ENCODE measurements at regions not wholly inside any gene's neighbourhood (a gene's known extent, or its start where the extent isn't known, plus 50 kb on each side); places are given as distances from the start of the nearest gene placed in this dataset.

GRCh38 chr11:23730307-23730998 is 766.4 kb upstream of the LUZP2 start:
- Mint-ChIP-seq H3K27ac (no peak overlapping the region), H3K36me3 (ENCODE audit: low read depth) (no peaks in the 10 kb centered on the region), H3K4me1 (no peaks in the 10 kb centered on the region), H3K9me3 (peaks cover 6% of the 10 kb centered on the region), H3K27me3 (no peaks in the 10 kb centered on the region), H3K4me3 (no peak overlapping the region)
- intact Hi-C loops (cut with micrococcal nuclease) = no loop called here
- DNase-seq = no peak

GRCh38 chr11:23732026-23732425 is 764.8 kb upstream of the LUZP2 start:
- Mint-ChIP-seq H3K27ac (no peak overlapping the region), H3K9me3 (peaks cover 6% of the 10 kb centered on the region), H3K4me1 (no peaks in the 10 kb centered on the region), H3K27me3 (no peaks in the 10 kb centered on the region), H3K36me3 (ENCODE audit: low read depth) (no peaks in the 10 kb centered on the region), H3K4me3 (no peak overlapping the region)
- intact Hi-C loops (cut with micrococcal nuclease) = no loop called here
- no peak for DNase-seq

- H3K4me3 Mint-ChIP-seq = no peak overlapping the region
- H3K9me3 Mint-ChIP-seq = no peaks in the 10 kb centered on the region
- no peaks in the 10 kb centered on the region for H3K4me1 Mint-ChIP-seq
- H3K27me3 Mint-ChIP-seq = no peaks in the 10 kb centered on the region
- H3K27ac Mint-ChIP-seq = no peak overlapping the region
- intact Hi-C loops (cut with micrococcal nuclease) = no loop called here
- no peak for DNase-seq
- no peaks in the 10 kb centered on the region for H3K36me3 Mint-ChIP-seq (ENCODE audit: low read depth)
Measured at GRCh38 chr11:23746896-23747295, 750.0 kb upstream of the LUZP2 start.

- DNase-seq = no peak
- Mint-ChIP-seq H3K9me3 (no peaks in the 10 kb centered on the region), H3K27me3 (no peaks in the 10 kb centered on the region), H3K4me1 (no peaks in the 10 kb centered on the region), H3K27ac (no peak overlapping the region), H3K4me3 (no peak overlapping the region), H3K36me3 (ENCODE audit: low read depth) (no peaks in the 10 kb centered on the region)
- intact Hi-C loops (cut with micrococcal nuclease) = no loop called here
Measured at GRCh38 chr11:23749762-23750430, 747.0 kb upstream of the LUZP2 start.

- no peak for DNase-seq
- Mint-ChIP-seq H3K36me3 (ENCODE audit: low read depth) (no peaks in the 10 kb centered on the region), H3K27me3 (no peaks in the 10 kb centered on the region), H3K4me1 (no peaks in the 10 kb centered on the region), H3K9me3 (peaks cover 5% of the 10 kb centered on the region), H3K27ac (no peak overlapping the region), H3K4me3 (no peak overlapping the region)
- intact Hi-C loops (cut with micrococcal nuclease) = no loop called here
Measured at GRCh38 chr11:23751280-23751679, 745.6 kb upstream of the LUZP2 start.

GRCh38 chr11:23755076-23755475 is 741.8 kb upstream of the LUZP2 start:
- Mint-ChIP-seq H3K27ac (no peak overlapping the region), H3K4me3 (no peak overlapping the region), H3K36me3 (ENCODE audit: low read depth) (no peaks in the 10 kb centered on the region), H3K4me1 (no peaks in the 10 kb centered on the region), H3K27me3 (no peaks in the 10 kb centered on the region), H3K9me3 (peaks cover 6% of the 10 kb centered on the region)
- DNase-seq = no peak
- intact Hi-C loops (cut with micrococcal nuclease) = no loop called here

GRCh38 chr11:23755769-23756168 is 741.1 kb upstream of the LUZP2 start:
- Mint-ChIP-seq H3K36me3 (ENCODE audit: low read depth) (no peaks in the 10 kb centered on the region), H3K4me1 (no peaks in the 10 kb centered on the region), H3K27me3 (no peaks in the 10 kb centered on the region), H3K27ac (no peak overlapping the region), H3K4me3 (no peak overlapping the region), H3K9me3 (peaks cover 6% of the 10 kb centered on the region)
- DNase-seq = no peak
- intact Hi-C loops (cut with micrococcal nuclease) = no loop called here

- intact Hi-C loops (cut with micrococcal nuclease) = no loop called here
- H3K27me3 Mint-ChIP-seq = no peaks in the 10 kb centered on the region
- no peak overlapping the region for H3K4me3 Mint-ChIP-seq
- H3K4me1 Mint-ChIP-seq = no peaks in the 10 kb centered on the region
- H3K36me3 Mint-ChIP-seq (ENCODE audit: low read depth) = no peaks in the 10 kb centered on the region
- peaks cover 6% of the 10 kb centered on the region for H3K9me3 Mint-ChIP-seq
- no peak overlapping the region for H3K27ac Mint-ChIP-seq
- no peak for DNase-seq
Measured at GRCh38 chr11:23759489-23759888, 737.4 kb upstream of the LUZP2 start.

- Mint-ChIP-seq H3K9me3 (no peaks in the 10 kb centered on the region), H3K36me3 (ENCODE audit: low read depth) (no peaks in the 10 kb centered on the region), H3K27me3 (no peaks in the 10 kb centered on the region), H3K4me1 (no peaks in the 10 kb centered on the region), H3K4me3 (no peak overlapping the region), H3K27ac (no peak overlapping the region)
- DNase-seq = no peak
- intact Hi-C loops (cut with micrococcal nuclease) = no loop called here
Measured at GRCh38 chr11:23764286-23764685, 732.6 kb upstream of the LUZP2 start.

GRCh38 chr11:23765682-23766252 is 731.1 kb upstream of the LUZP2 start:
- Mint-ChIP-seq H3K4me1 (no peaks in the 10 kb centered on the region), H3K27ac (no peak overlapping the region), H3K9me3 (peaks cover 3% of the 10 kb centered on the region), H3K27me3 (no peaks in the 10 kb centered on the region), H3K4me3 (no peak overlapping the region), H3K36me3 (ENCODE audit: low read depth) (no peaks in the 10 kb centered on the region)
- intact Hi-C loops (cut with micrococcal nuclease) = no loop called here
- no peak for DNase-seq

GRCh38 chr11:23767576-23767975 is 729.3 kb upstream of the LUZP2 start:
- H3K27ac Mint-ChIP-seq = no peak overlapping the region
- H3K9me3 Mint-ChIP-seq = peaks cover 8% of the 10 kb centered on the region
- no peaks in the 10 kb centered on the region for H3K36me3 Mint-ChIP-seq (ENCODE audit: low read depth)
- H3K4me3 Mint-ChIP-seq = no peak overlapping the region
- H3K4me1 Mint-ChIP-seq = no peaks in the 10 kb centered on the region
- intact Hi-C loops (cut with micrococcal nuclease) = no loop called here
- DNase-seq = no peak
- no peaks in the 10 kb centered on the region for H3K27me3 Mint-ChIP-seq

- intact Hi-C loops (cut with micrococcal nuclease) = no loop called here
- Mint-ChIP-seq H3K9me3 (peaks cover 8% of the 10 kb centered on the region), H3K27ac (no peak overlapping the region), H3K36me3 (ENCODE audit: low read depth) (no peaks in the 10 kb centered on the region), H3K4me3 (no peak overlapping the region), H3K27me3 (no peaks in the 10 kb centered on the region), H3K4me1 (no peaks in the 10 kb centered on the region)
- DNase-seq = no peak
Measured at GRCh38 chr11:23769214-23769613, 727.6 kb upstream of the LUZP2 start.

- Mint-ChIP-seq H3K4me1 (no peaks in the 10 kb centered on the region), H3K27ac (no peak overlapping the region), H3K4me3 (no peak overlapping the region), H3K9me3 (peaks cover 8% of the 10 kb centered on the region), H3K36me3 (ENCODE audit: low read depth) (no peaks in the 10 kb centered on the region), H3K27me3 (no peaks in the 10 kb centered on the region)
- intact Hi-C loops (cut with micrococcal nuclease) = no loop called here
- no peak for DNase-seq
Measured at GRCh38 chr11:23772081-23772480, 724.8 kb upstream of the LUZP2 start.

GRCh38 chr11:23778971-23779370 is 717.9 kb upstream of the LUZP2 start:
- Mint-ChIP-seq H3K36me3 (ENCODE audit: low read depth) (no peaks in the 10 kb centered on the region), H3K27ac (no peak overlapping the region), H3K4me1 (no peaks in the 10 kb centered on the region), H3K27me3 (no peaks in the 10 kb centered on the region), H3K9me3 (no peaks in the 10 kb centered on the region), H3K4me3 (no peak overlapping the region)
- DNase-seq = no peak
- intact Hi-C loops (cut with micrococcal nuclease) = no loop called here
